ENCODE measurements at regions not wholly inside any gene's neighbourhood (a gene's known extent, or its start where the extent isn't known, plus 50 kb on each side); places are given as distances from the start of the nearest gene placed in this dataset.

GRCh38 chr18:62458868-62459716 lies 63.7 kb upstream of the ZCCHC2 start:
- TF ChIP-seq POLR2AphosphoS5 (IDR thresholded peaks at IDR 0.05) (no peak), CTCF (IDR thresholded peaks at IDR 0.05) (no peak), EP300 (IDR thresholded peaks at IDR 0.05) (no peak)

All from upper lobe of left lung (tissue), 4 donors.